GM19238 (cell line): ENCODE measurements at regions not wholly inside any gene's neighbourhood (a gene's known extent, or its start where the extent isn't known, plus 50 kb on each side); places are given as distances from the start of the nearest gene placed in this dataset.
"Not testable (repeated sequence)": the region's sequence is repeated elsewhere in the genome, so short reads cannot be mapped to it uniquely, and the experiment has no call there.

ENCODE experiments used
- DNase-seq: peaks from one replicate; pipeline ENCODE4 v3.0.0; 2011; ENCODE audit warnings: low spot score; ENCODE audit not compliant: insufficient read length

GRCh38 chr9:82052081-82052480 is 63.5 kb downstream of the SPATA31D1 start:
- DNase-seq: no peak

- no peak for DNase-seq
Measured at GRCh38 chr9:82054264-82055015, 65.9 kb downstream of the SPATA31D1 start.

GRCh38 chr9:82057805-82058204 is 69.2 kb downstream of the SPATA31D1 start:
- DNase-seq: no peak

GRCh38 chr9:82061801-82062200 is 73.2 kb downstream of the SPATA31D1 start:
- not testable (repeated sequence) for DNase-seq

GRCh38 chr9:82062245-82062644 is 73.7 kb downstream of the SPATA31D1 start:
- no peak for DNase-seq

GRCh38 chr9:82073551-82074543 is 85.3 kb downstream of the SPATA31D1 start:
- no peak for DNase-seq

GRCh38 chr9:82080265-82080664 is 91.7 kb downstream of the SPATA31D1 start:
- DNase-seq: no peak

- no peak for DNase-seq
Measured at GRCh38 chr9:82081496-82081895, 92.9 kb downstream of the SPATA31D1 start.

- DNase-seq: no peak
Measured at GRCh38 chr9:82082563-82082962, 94.0 kb downstream of the SPATA31D1 start.

GRCh38 chr9:82088591-82088990 is 100.0 kb downstream of the SPATA31D1 start:
- no peak for DNase-seq

GRCh38 chr9:82090046-82090445 is 101.5 kb downstream of the SPATA31D1 start:
- DNase-seq: no peak

- no peak for DNase-seq
Measured at GRCh38 chr9:82091100-82091499, 102.5 kb downstream of the SPATA31D1 start.

- DNase-seq: no peak
Measured at GRCh38 chr9:82091610-82092009, 103.0 kb downstream of the SPATA31D1 start.

- DNase-seq: no peak
Measured at GRCh38 chr9:82101475-82101874, 112.9 kb downstream of the SPATA31D1 start.

- no peak for DNase-seq
Measured at GRCh38 chr9:82104252-82104651, 115.7 kb downstream of the SPATA31D1 start.

GRCh38 chr9:82105729-82106128 is 117.2 kb downstream of the SPATA31D1 start:
- no peak for DNase-seq

GRCh38 chr9:82106536-82106935 is 118.0 kb downstream of the SPATA31D1 start:
- no peak for DNase-seq

- DNase-seq: no peak
Measured at GRCh38 chr9:82108474-82108873, 119.9 kb downstream of the SPATA31D1 start.

- DNase-seq: no peak
Measured at GRCh38 chr9:82108941-82109340, 120.4 kb downstream of the SPATA31D1 start.

GRCh38 chr9:82109626-82110025 is 121.1 kb downstream of the SPATA31D1 start:
- DNase-seq: no peak

- no peak for DNase-seq
Measured at GRCh38 chr9:82110881-82111280, 122.3 kb downstream of the SPATA31D1 start.

- no peak for DNase-seq
Measured at GRCh38 chr9:82115331-82115730, 126.8 kb downstream of the SPATA31D1 start.
